ENCODE measurements at regions not wholly inside any gene's neighbourhood (a gene's known extent, or its start where the extent isn't known, plus 50 kb on each side); places are given as distances from the start of the nearest gene placed in this dataset.

- TF ChIP-seq ETS1 (CRISPR knock-in tag; IDR thresholded peaks at IDR 0.05): no peak
- no peak for TF ChIP-seq ZNF703 (CRISPR knock-in tag; IDR thresholded peaks at IDR 0.05; ENCODE audit: borderline replicate concordance)
- no peak for TF ChIP-seq PTBP1 (IDR thresholded peaks at IDR 0.05; ENCODE audit: low read depth, low read length, poor library complexity, severe bottlenecking)
- TF ChIP-seq AKAP8 (CRISPR knock-in tag; IDR thresholded peaks at IDR 0.05): no peak
- TF ChIP-seq CERS6 (CRISPR knock-in tag; IDR thresholded peaks at IDR 0.05): no peak
- no peak for TF ChIP-seq ZNF558 (CRISPR knock-in tag; IDR thresholded peaks at IDR 0.05; ENCODE audit: borderline replicate concordance)
- no peak for TF ChIP-seq ZNF17 (CRISPR knock-in tag; IDR thresholded peaks at IDR 0.05)
- TF ChIP-seq ZNF318 (CRISPR knock-in tag; IDR thresholded peaks at IDR 0.05): no peak
- peak; percentile 88 for TF ChIP-seq NR2F6 (IDR thresholded peaks at IDR 0.05)
- TF ChIP-seq NR2F6 (CRISPR knock-in tag; IDR thresholded peaks at IDR 0.05): peak; percentile 92
- TF ChIP-seq U2AF2 (IDR thresholded peaks at IDR 0.05; ENCODE audit: low read depth, low read length): no peak
- TF ChIP-seq BCLAF1 (IDR thresholded peaks at IDR 0.05): no peak
- TF ChIP-seq ZNF737 (CRISPR knock-in tag; IDR thresholded peaks at IDR 0.05; ENCODE audit: borderline replicate concordance): no peak
- TF ChIP-seq NR1H2 (CRISPR knock-in tag; IDR thresholded peaks at IDR 0.05; ENCODE audit: borderline replicate concordance, low read depth): no peak
- no peak for TF ChIP-seq ZNF432 (CRISPR knock-in tag; IDR thresholded peaks at IDR 0.05; ENCODE audit: borderline replicate concordance)
- TF ChIP-seq ZFP82 (CRISPR knock-in tag; IDR thresholded peaks at IDR 0.05; ENCODE audit: borderline replicate concordance): no peak
- TF ChIP-seq SSRP1 (CRISPR knock-in tag; IDR thresholded peaks at IDR 0.05): no peak
- no peak for TF ChIP-seq NFIB (CRISPR knock-in tag; IDR thresholded peaks at IDR 0.05; ENCODE audit: borderline replicate concordance)
- no peak for TF ChIP-seq EEA1 (CRISPR knock-in tag; IDR thresholded peaks at IDR 0.05; ENCODE audit: borderline replicate concordance)
These were observed 262.5 kb downstream of the RHOU start (continued) for GRCh38 chr1:228997721-228998144.

All from HepG2 (cell line).